Ishikawa (cell line): ENCODE measurements at regions not wholly inside any gene's neighbourhood (a gene's known extent, or its start where the extent isn't known, plus 50 kb on each side); places are given as distances from the start of the nearest gene placed in this dataset.
A peak's percentile ranks its signal among the peaks of the same experiment; 100 is the strongest.

Experiments
- CEBPB ChIP-seq: IDR thresholded peaks from 2 replicates; pipeline ENCODE4 v1.6.1; 2012
- CREB1 ChIP-seq: IDR thresholded peaks from 2 replicates; pipeline ENCODE4 v1.6.1; 2012; ENCODE audit warnings: low read depth
- EGR1 ChIP-seq: IDR thresholded peaks from 2 replicates; pipeline ENCODE4 v1.6.1; 2012
- EP300 ChIP-seq: IDR thresholded peaks from 2 replicates; pipeline ENCODE4 v1.6.1; 2012; ENCODE audit warnings: borderline replicate concordance
- FOXM1 ChIP-seq: IDR thresholded peaks from 2 replicates; pipeline ENCODE4 v1.6.1; 2012; ENCODE audit warnings: low read depth, borderline replicate concordance
- NFIC ChIP-seq: IDR thresholded peaks from 2 replicates; pipeline ENCODE4 v1.6.1; 2012
- TAF1 ChIP-seq: IDR thresholded peaks from 2 replicates; pipeline ENCODE4 v1.6.1; 2012; ENCODE audit warnings: low read depth, mild to moderate bottlenecking
- TCF12 ChIP-seq: IDR thresholded peaks from 2 replicates; pipeline ENCODE4 v1.6.1; 2012; ENCODE audit warnings: low read depth
- ZBTB7A ChIP-seq: IDR thresholded peaks from 2 replicates; pipeline ENCODE4 v1.6.1; 2012; ENCODE audit warnings: low read depth
- TF ChIP-seq, protein P1 (sequence below): IDR thresholded peaks from 2 replicates; pipeline ENCODE4 v1.6.1; 2012
- TF ChIP-seq, protein P2 (sequence below): IDR thresholded peaks from 2 replicates; pipeline ENCODE4 v1.6.1; 2012
- TF ChIP-seq, protein P3 (sequence below): IDR thresholded peaks from 2 replicates; pipeline ENCODE4 v1.6.1; 2012; ENCODE audit warnings: low read depth, mild to moderate bottlenecking

DNA sequence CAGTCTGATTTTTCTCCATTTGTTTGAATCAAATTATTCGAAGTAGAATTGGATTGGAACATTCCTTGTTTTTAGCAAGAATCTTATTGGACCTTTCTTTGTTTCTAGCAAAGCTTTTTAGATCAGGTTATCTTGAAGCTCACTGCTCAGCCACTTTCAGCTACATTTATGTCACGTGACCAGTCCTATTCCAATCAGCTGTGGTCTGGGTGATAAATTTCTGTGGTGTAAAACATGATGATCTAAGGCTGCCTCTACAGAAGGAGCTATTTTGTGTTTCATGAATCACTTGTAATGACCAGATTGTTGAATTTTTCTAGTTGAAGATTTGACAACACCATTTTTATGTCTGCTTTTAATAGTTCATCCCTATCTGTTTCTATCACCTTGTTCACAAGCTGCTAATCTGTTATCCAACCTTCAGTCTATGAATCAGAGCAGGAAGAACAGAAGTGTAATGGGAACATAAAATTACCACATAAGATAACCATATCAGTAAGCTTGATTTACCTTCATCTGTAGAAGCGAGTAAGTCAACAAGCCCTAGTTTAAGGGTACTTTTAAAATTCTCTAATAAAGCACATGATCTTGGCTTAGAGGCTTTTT is 101.0 kb upstream of the MAP3K7 start:
- no peak for TF ChIP-seq EP300
- no peak for TF ChIP-seq EGR1
- TF ChIP-seq CEBPB: no peak
- TF ChIP-seq FOXM1: no peak
- TF ChIP-seq, protein P1, sequence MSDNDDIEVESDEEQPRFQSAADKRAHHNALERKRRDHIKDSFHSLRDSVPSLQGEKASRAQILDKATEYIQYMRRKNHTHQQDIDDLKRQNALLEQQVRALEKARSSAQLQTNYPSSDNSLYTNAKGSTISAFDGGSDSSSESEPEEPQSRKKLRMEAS: no peak
- TF ChIP-seq NFIC: no peak
- no peak for TF ChIP-seq TAF1
- TF ChIP-seq CREB1: no peak
- TF ChIP-seq, protein P2, sequence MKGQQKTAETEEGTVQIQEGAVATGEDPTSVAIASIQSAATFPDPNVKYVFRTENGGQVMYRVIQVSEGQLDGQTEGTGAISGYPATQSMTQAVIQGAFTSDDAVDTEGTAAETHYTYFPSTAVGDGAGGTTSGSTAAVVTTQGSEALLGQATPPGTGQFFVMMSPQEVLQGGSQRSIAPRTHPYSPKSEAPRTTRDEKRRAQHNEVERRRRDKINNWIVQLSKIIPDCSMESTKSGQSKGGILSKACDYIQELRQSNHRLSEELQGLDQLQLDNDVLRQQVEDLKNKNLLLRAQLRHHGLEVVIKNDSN: peak; percentile 40; the same call in 1 of the 2 replicates
- TF ChIP-seq ZBTB7A: no peak
- TF ChIP-seq, protein P3, sequence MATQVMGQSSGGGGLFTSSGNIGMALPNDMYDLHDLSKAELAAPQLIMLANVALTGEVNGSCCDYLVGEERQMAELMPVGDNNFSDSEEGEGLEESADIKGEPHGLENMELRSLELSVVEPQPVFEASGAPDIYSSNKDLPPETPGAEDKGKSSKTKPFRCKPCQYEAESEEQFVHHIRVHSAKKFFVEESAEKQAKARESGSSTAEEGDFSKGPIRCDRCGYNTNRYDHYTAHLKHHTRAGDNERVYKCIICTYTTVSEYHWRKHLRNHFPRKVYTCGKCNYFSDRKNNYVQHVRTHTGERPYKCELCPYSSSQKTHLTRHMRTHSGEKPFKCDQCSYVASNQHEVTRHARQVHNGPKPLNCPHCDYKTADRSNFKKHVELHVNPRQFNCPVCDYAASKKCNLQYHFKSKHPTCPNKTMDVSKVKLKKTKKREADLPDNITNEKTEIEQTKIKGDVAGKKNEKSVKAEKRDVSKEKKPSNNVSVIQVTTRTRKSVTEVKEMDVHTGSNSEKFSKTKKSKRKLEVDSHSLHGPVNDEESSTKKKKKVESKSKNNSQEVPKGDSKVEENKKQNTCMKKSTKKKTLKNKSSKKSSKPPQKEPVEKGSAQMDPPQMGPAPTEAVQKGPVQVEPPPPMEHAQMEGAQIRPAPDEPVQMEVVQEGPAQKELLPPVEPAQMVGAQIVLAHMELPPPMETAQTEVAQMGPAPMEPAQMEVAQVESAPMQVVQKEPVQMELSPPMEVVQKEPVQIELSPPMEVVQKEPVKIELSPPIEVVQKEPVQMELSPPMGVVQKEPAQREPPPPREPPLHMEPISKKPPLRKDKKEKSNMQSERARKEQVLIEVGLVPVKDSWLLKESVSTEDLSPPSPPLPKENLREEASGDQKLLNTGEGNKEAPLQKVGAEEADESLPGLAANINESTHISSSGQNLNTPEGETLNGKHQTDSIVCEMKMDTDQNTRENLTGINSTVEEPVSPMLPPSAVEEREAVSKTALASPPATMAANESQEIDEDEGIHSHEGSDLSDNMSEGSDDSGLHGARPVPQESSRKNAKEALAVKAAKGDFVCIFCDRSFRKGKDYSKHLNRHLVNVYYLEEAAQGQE: no peak
- no peak for TF ChIP-seq TCF12
